ENCODE measurements at regions not wholly inside any gene's neighbourhood (a gene's known extent, or its start where the extent isn't known, plus 50 kb on each side); places are given as distances from the start of the nearest gene placed in this dataset.

- no peak overlapping the region for H3K4me2 ChIP-seq (ENCODE audit: insufficient read depth, low read length)
- H2AFZ ChIP-seq (ENCODE audit: low read depth, low read length) = no peak overlapping the region
These were observed 445.3 kb upstream of the MGMT start for GRCh38 chr10:129021594-129022304.

GRCh38 chr10:129023082-129023481, 444.0 kb upstream of the MGMT start:
- Histone ChIP-seq H3K4me1 (ENCODE audit: insufficient read depth, low read length) (no peaks in the 10 kb centered on the region), H3K27me3 (ENCODE audit: insufficient read depth, low read length, poor library complexity) (no peaks in the 10 kb centered on the region), H3K9me3 (ENCODE audit: insufficient read depth, low read length, severe bottlenecking) (no peaks in the 10 kb centered on the region), H2AFZ (ENCODE audit: low read depth, low read length) (no peak overlapping the region), H3K4me3 (ENCODE audit: low read depth in 1 of 2, low read length in 2 of 2) (no peak overlapping the region), H3K9ac (ENCODE audit: low read depth, low read length) (no peak overlapping the region), H3K79me2 (ENCODE audit: insufficient read depth, low read length) (no peaks in the 10 kb centered on the region), H4K20me1 (ENCODE audit: insufficient read depth, low read length) (no peaks in the 10 kb centered on the region), H3K36me3 (ENCODE audit: insufficient read depth, low read length) (no peaks in the 10 kb centered on the region), H3K27ac (ENCODE audit: low read length) (no peak overlapping the region), H3K4me2 (ENCODE audit: insufficient read depth, low read length) (no peak overlapping the region)
- ATAC-seq (ENCODE audit: insufficient read depth, low read depth) (no peak), DNase-seq (no peak)
- TF ChIP-seq CTCF (IDR thresholded peaks at IDR 0.05; ENCODE audit: borderline replicate concordance, extremely low read depth, low read length, poor library complexity, severe bottlenecking) = no peak
- no peak for TF ChIP-seq EZH2 (IDR thresholded peaks at IDR 0.05; ENCODE audit: borderline replicate concordance, low read depth, low read length, severe bottlenecking)

More at GRCh38 chr10:129021594-129022304, 445.3 kb upstream of the MGMT start:
- no peak overlapping the region for H3K4me3 ChIP-seq (ENCODE audit: low read depth in 1 of 2, low read length in 2 of 2)
- H3K27ac ChIP-seq (ENCODE audit: low read length) = no peak overlapping the region
- no peaks in the 10 kb centered on the region for H3K79me2 ChIP-seq (ENCODE audit: insufficient read depth, low read length)
- H3K9me3 ChIP-seq (ENCODE audit: insufficient read depth, low read length, severe bottlenecking) = no peaks in the 10 kb centered on the region
- H3K27me3 ChIP-seq (ENCODE audit: insufficient read depth, low read length, poor library complexity) = no peaks in the 10 kb centered on the region
- no peak for DNase-seq
- no peak for TF ChIP-seq CTCF (IDR thresholded peaks at IDR 0.05; ENCODE audit: borderline replicate concordance, extremely low read depth, low read length, poor library complexity, severe bottlenecking)
- TF ChIP-seq EZH2 (IDR thresholded peaks at IDR 0.05; ENCODE audit: borderline replicate concordance, low read depth, low read length, severe bottlenecking) = no peak
- H3K9ac ChIP-seq (ENCODE audit: low read depth, low read length) = no peak overlapping the region
- no peaks in the 10 kb centered on the region for H3K4me1 ChIP-seq (ENCODE audit: insufficient read depth, low read length)
- ATAC-seq (ENCODE audit: insufficient read depth, low read depth) = no peak
- no peaks in the 10 kb centered on the region for H3K36me3 ChIP-seq (ENCODE audit: insufficient read depth, low read length)
- no peaks in the 10 kb centered on the region for H4K20me1 ChIP-seq (ENCODE audit: insufficient read depth, low read length)

GRCh38 chr10:129024046-129024445, 443.0 kb upstream of the MGMT start:
- Histone ChIP-seq H3K4me2 (ENCODE audit: insufficient read depth, low read length) (no peak overlapping the region), H3K9me3 (ENCODE audit: insufficient read depth, low read length, severe bottlenecking) (no peaks in the 10 kb centered on the region), H3K4me1 (ENCODE audit: insufficient read depth, low read length) (no peaks in the 10 kb centered on the region), H3K27me3 (ENCODE audit: insufficient read depth, low read length, poor library complexity) (no peaks in the 10 kb centered on the region), H4K20me1 (ENCODE audit: insufficient read depth, low read length) (no peaks in the 10 kb centered on the region), H3K4me3 (ENCODE audit: low read depth in 1 of 2, low read length in 2 of 2) (no peak overlapping the region), H3K79me2 (ENCODE audit: insufficient read depth, low read length) (no peaks in the 10 kb centered on the region), H2AFZ (ENCODE audit: low read depth, low read length) (no peak overlapping the region), H3K9ac (ENCODE audit: low read depth, low read length) (no peak overlapping the region), H3K36me3 (ENCODE audit: insufficient read depth, low read length) (no peaks in the 10 kb centered on the region), H3K27ac (ENCODE audit: low read length) (no peak overlapping the region)
- no peak for TF ChIP-seq EZH2 (IDR thresholded peaks at IDR 0.05; ENCODE audit: borderline replicate concordance, low read depth, low read length, severe bottlenecking)
- TF ChIP-seq CTCF (IDR thresholded peaks at IDR 0.05; ENCODE audit: borderline replicate concordance, extremely low read depth, low read length, poor library complexity, severe bottlenecking) = no peak
- ATAC-seq (ENCODE audit: insufficient read depth, low read depth) = no peak
- no peak for DNase-seq
